ENCODE measurements at regions not wholly inside any gene's neighbourhood (a gene's known extent, or its start where the extent isn't known, plus 50 kb on each side); places are given as distances from the start of the nearest gene placed in this dataset.

- TF ChIP-seq CTCF (conservative IDR thresholded peaks at IDR 0.05 in 1 of 2, IDR thresholded peaks at IDR 0.05 in 1 of 2; ENCODE audit: low read depth in 1 of 2, low read length in 2 of 2) (peak; percentile 54 to 72), EZH2 (IDR thresholded peaks at IDR 0.05; ENCODE audit: low read length, missing control alignments) (no peak)
Measured at GRCh38 chr21:14864211-14865021, 200.4 kb downstream of the NRIP1 start.

Measured in fibroblast of lung (primary cell).